IMR-90 (cell line): ENCODE measurements at regions not wholly inside any gene's neighbourhood (a gene's known extent, or its start where the extent isn't known, plus 50 kb on each side); places are given as distances from the start of the nearest gene placed in this dataset.

Experiments used
- BHLHE40 ChIP-seq: fragments of 150-350 bp; IDR thresholded peaks from 2 replicates; pipeline ENCODE4 v1.6.1; 2016; ENCODE audit warnings: mild to moderate bottlenecking, low read depth, low read length
- CHD1 ChIP-seq: IDR thresholded peaks from 2 replicates; pipeline ENCODE4 v1.6.1; 2012; ENCODE audit warnings: low read depth, low read length, improper control_type of control experiment
- CTCF ChIP-seq: conservative IDR thresholded peaks from 2 replicates; pipeline ENCODE4 v1.5.1; 2012; ENCODE audit warnings: mild to moderate bottlenecking, low read depth, low read length, improper control_type of control experiment
- POLR2A ChIP-seq: IDR thresholded peaks from 2 replicates; pipeline ENCODE4 v1.6.1; 2012; ENCODE audit warnings: mild to moderate bottlenecking, low read depth, low read length
- RCOR1 ChIP-seq: IDR thresholded peaks from 2 replicates; pipeline ENCODE4 v1.6.1; 2012; ENCODE audit warnings: mild to moderate bottlenecking, low read length, improper control_type of control experiment; ENCODE audit not compliant: insufficient replicate concordance
- SMC3 ChIP-seq: fragments of 150-350 bp; IDR thresholded peaks from 2 replicates; pipeline ENCODE4 v1.6.1; 2016; ENCODE audit warnings: low read depth, mild to moderate bottlenecking, antibody characterized with exemption, low read length, moderate library complexity

DNA sequence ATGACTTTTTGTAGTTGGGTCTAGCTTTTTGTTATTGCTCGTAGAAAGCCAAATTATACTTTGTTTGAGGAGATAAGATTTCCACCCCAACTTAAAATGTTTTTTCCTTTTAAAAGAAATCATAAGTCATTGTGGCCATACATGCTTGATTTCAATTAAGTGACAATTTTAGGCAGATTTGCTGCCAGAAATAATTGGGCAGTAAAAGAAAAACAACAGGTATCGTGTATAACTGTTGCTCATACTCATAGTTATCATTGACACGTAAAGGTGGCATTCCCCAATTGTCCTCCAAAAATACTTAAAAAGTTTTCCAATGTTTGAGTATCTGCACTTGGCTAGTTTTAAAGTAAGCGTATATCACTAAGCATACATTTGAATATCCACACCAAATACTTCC, 313.0 kb downstream of the TEX29 start:
- no peak for TF ChIP-seq POLR2A
- no peak for TF ChIP-seq SMC3
- no peak for TF ChIP-seq CTCF
- TF ChIP-seq BHLHE40: no peak
- TF ChIP-seq CHD1: no peak
- no peak for TF ChIP-seq RCOR1
